ENCODE measurements at regions not wholly inside any gene's neighbourhood (a gene's known extent, or its start where the extent isn't known, plus 50 kb on each side); places are given as distances from the start of the nearest gene placed in this dataset.

- TF ChIP-seq POLR2A (IDR thresholded peaks at IDR 0.05; ENCODE audit: low read depth, low read length) (no peak), EZH2 (IDR thresholded peaks at IDR 0.05; ENCODE audit: borderline replicate concordance, low read depth, low read length, severe bottlenecking) (no peak), POLR2AphosphoS5 (IDR thresholded peaks at IDR 0.05; ENCODE audit: insufficient read depth, low read depth, low read length) (no peak), MYC (IDR thresholded peaks at IDR 0.05; ENCODE audit: low read depth, low read length) (no peak), JUN (IDR thresholded peaks at IDR 0.05; ENCODE audit: borderline replicate concordance, insufficient read depth, insufficient read length, low read depth) (no peak), FOS (IDR thresholded peaks at IDR 0.05; ENCODE audit: borderline replicate concordance, insufficient read depth, low read length) (no peak)
- TF ChIP-seq, protein P1, sequence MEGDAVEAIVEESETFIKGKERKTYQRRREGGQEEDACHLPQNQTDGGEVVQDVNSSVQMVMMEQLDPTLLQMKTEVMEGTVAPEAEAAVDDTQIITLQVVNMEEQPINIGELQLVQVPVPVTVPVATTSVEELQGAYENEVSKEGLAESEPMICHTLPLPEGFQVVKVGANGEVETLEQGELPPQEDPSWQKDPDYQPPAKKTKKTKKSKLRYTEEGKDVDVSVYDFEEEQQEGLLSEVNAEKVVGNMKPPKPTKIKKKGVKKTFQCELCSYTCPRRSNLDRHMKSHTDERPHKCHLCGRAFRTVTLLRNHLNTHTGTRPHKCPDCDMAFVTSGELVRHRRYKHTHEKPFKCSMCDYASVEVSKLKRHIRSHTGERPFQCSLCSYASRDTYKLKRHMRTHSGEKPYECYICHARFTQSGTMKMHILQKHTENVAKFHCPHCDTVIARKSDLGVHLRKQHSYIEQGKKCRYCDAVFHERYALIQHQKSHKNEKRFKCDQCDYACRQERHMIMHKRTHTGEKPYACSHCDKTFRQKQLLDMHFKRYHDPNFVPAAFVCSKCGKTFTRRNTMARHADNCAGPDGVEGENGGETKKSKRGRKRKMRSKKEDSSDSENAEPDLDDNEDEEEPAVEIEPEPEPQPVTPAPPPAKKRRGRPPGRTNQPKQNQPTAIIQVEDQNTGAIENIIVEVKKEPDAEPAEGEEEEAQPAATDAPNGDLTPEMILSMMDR (IDR thresholded peaks at IDR 0.05; ENCODE audit: extremely low read depth in 1 of 2, insufficient read depth in 1 of 2, low read depth in 1 of 2, low read length in 2 of 2): no peak
- TF ChIP-seq, protein P2, sequence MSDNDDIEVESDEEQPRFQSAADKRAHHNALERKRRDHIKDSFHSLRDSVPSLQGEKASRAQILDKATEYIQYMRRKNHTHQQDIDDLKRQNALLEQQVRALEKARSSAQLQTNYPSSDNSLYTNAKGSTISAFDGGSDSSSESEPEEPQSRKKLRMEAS (IDR thresholded peaks at IDR 0.05; ENCODE audit: insufficient read depth, insufficient read length): no peak
These were observed 568.1 kb upstream of the MKI67 start for GRCh38 chr10:128694168-128694850.
